HUES48 (cell line): ENCODE measurements at regions not wholly inside any gene's neighbourhood (a gene's known extent, or its start where the extent isn't known, plus 50 kb on each side); places are given as distances from the start of the nearest gene placed in this dataset.

Source experiments
- H3K27ac ChIP-seq: one replicate; pipeline ENCODE4 v1.7.0; 2013; ENCODE audit warnings: low read depth, low read length, inconsistent platforms
- H3K27me3 ChIP-seq: 2 replicates; pipeline ENCODE4 v1.6.1; 2013; ENCODE audit warnings: mild to moderate bottlenecking, low read length; ENCODE audit not compliant: control insufficient read depth, insufficient read depth
- H3K36me3 ChIP-seq: 2 replicates; pipeline ENCODE4 v1.6.1; 2013; ENCODE audit warnings: low read length; ENCODE audit not compliant: control insufficient read depth, insufficient read depth
- H3K4me1 ChIP-seq: 2 replicates; pipeline ENCODE4 v1.6.1; 2013; ENCODE audit warnings: mild to moderate bottlenecking, low read length; ENCODE audit not compliant: control insufficient read depth, insufficient read depth
- H3K4me3 ChIP-seq: 2 replicates; pipeline ENCODE4 v1.5.1; 2013; ENCODE audit warnings: mild to moderate bottlenecking, low read depth, low read length
- H3K9ac ChIP-seq: 2 replicates; pipeline ENCODE4 v1.6.1; 2013; ENCODE audit warnings: mild to moderate bottlenecking, low read depth, low read length, moderate library complexity
- H3K9me3 ChIP-seq: 2 replicates; pipeline ENCODE4 v1.6.1; 2013; ENCODE audit warnings: low read length; ENCODE audit not compliant: control insufficient read depth, insufficient read depth

- no peak overlapping the region for H3K4me3 ChIP-seq
These were observed 526.0 kb downstream of the ZNF608 start for GRCh38 chr5:124220418-124220817.

GRCh38 chr5:124212934-124213333 lies 533.5 kb downstream of the ZNF608 start:
- Histone ChIP-seq H3K27ac (no peak overlapping the region), H3K9ac (no peak overlapping the region), H3K27me3 (no peaks in the 10 kb centered on the region), H3K4me1 (no peaks in the 10 kb centered on the region), H3K9me3 (peaks cover 19% of the 10 kb centered on the region), H3K4me3 (no peak overlapping the region), H3K36me3 (no peaks in the 10 kb centered on the region)

More at GRCh38 chr5:124220418-124220817, 526.0 kb downstream of the ZNF608 start:
- Histone ChIP-seq H3K27me3 (no peaks in the 10 kb centered on the region), H3K4me1 (no peaks in the 10 kb centered on the region), H3K36me3 (no peaks in the 10 kb centered on the region), H3K9me3 (peaks cover 8% of the 10 kb centered on the region), H3K27ac (no peak overlapping the region), H3K9ac (no peak overlapping the region)

GRCh38 chr5:124210111-124210910 lies 536.1 kb downstream of the ZNF608 start:
- no peaks in the 10 kb centered on the region for H3K27me3 ChIP-seq
- no peaks in the 10 kb centered on the region for H3K36me3 ChIP-seq
- H3K9ac ChIP-seq = no peak overlapping the region
- no peaks in the 10 kb centered on the region for H3K4me1 ChIP-seq
- no peak overlapping the region for H3K27ac ChIP-seq
- no peak overlapping the region for H3K4me3 ChIP-seq
- H3K9me3 ChIP-seq = peaks cover 27% of the 10 kb centered on the region

GRCh38 chr5:124207118-124207517 lies 539.3 kb downstream of the ZNF608 start:
- H3K9ac ChIP-seq = no peak overlapping the region
- no peaks in the 10 kb centered on the region for H3K4me1 ChIP-seq
- no peak overlapping the region for H3K4me3 ChIP-seq
- H3K27ac ChIP-seq = no peak overlapping the region
- H3K36me3 ChIP-seq = no peaks in the 10 kb centered on the region
- H3K9me3 ChIP-seq = peaks cover 34% of the 10 kb centered on the region
- H3K27me3 ChIP-seq = no peaks in the 10 kb centered on the region

- Histone ChIP-seq H3K27ac (no peak overlapping the region), H3K36me3 (no peaks in the 10 kb centered on the region), H3K4me1 (no peaks in the 10 kb centered on the region), H3K9me3 (peaks cover 35% of the 10 kb centered on the region), H3K4me3 (no peak overlapping the region), H3K27me3 (no peaks in the 10 kb centered on the region), H3K9ac (no peak overlapping the region)
These were observed 539.9 kb downstream of the ZNF608 start for GRCh38 chr5:124206540-124206939.

- Histone ChIP-seq H3K9ac (no peak overlapping the region), H3K9me3 (peaks cover 39% of the 10 kb centered on the region), H3K4me1 (no peaks in the 10 kb centered on the region), H3K4me3 (no peak overlapping the region), H3K27me3 (no peaks in the 10 kb centered on the region), H3K36me3 (no peaks in the 10 kb centered on the region), H3K27ac (no peak overlapping the region)
These were observed 543.1 kb downstream of the ZNF608 start for GRCh38 chr5:124203303-124203702.

- Histone ChIP-seq H3K4me3 (no peak overlapping the region), H3K27ac (no peak overlapping the region), H3K27me3 (no peaks in the 10 kb centered on the region), H3K36me3 (no peaks in the 10 kb centered on the region), H3K9ac (no peak overlapping the region), H3K9me3 (peaks cover 32% of the 10 kb centered on the region), H3K4me1 (no peaks in the 10 kb centered on the region)
These were observed 546.1 kb downstream of the ZNF608 start for GRCh38 chr5:124200381-124200780.

- no peak overlapping the region for H3K27ac ChIP-seq
- no peaks in the 10 kb centered on the region for H3K27me3 ChIP-seq
- no peak overlapping the region for H3K4me3 ChIP-seq
- no peaks in the 10 kb centered on the region for H3K36me3 ChIP-seq
- H3K9ac ChIP-seq = no peak overlapping the region
- H3K4me1 ChIP-seq = no peaks in the 10 kb centered on the region
- peaks cover 31% of the 10 kb centered on the region for H3K9me3 ChIP-seq
These were observed 546.5 kb downstream of the ZNF608 start for GRCh38 chr5:124199893-124200292.

- Histone ChIP-seq H3K36me3 (no peaks in the 10 kb centered on the region), H3K9me3 (0 out of 2 replicates have a peak, but pooled peaks cover 4% of the 10 kb centered on the region), H3K27me3 (no peaks in the 10 kb centered on the region), H3K4me3 (no peak overlapping the region), H3K4me1 (no peaks in the 10 kb centered on the region), H3K27ac (no peak overlapping the region), H3K9ac (no peak overlapping the region)
These were observed 551.0 kb downstream of the ZNF608 start for GRCh38 chr5:124195411-124195810.

GRCh38 chr5:124194282-124194681 lies 552.2 kb downstream of the ZNF608 start:
- H3K36me3 ChIP-seq = no peaks in the 10 kb centered on the region

GRCh38 chr5:124193371-124193789 lies 553.1 kb downstream of the ZNF608 start:
- Histone ChIP-seq H3K4me1 (no peaks in the 10 kb centered on the region), H3K27me3 (no peaks in the 10 kb centered on the region), H3K36me3 (no peaks in the 10 kb centered on the region), H3K27ac (no peak overlapping the region), H3K9me3 (no peaks in the 10 kb centered on the region), H3K4me3 (no peak overlapping the region), H3K9ac (no peak overlapping the region)

More at GRCh38 chr5:124194282-124194681, 552.2 kb downstream of the ZNF608 start:
- Histone ChIP-seq H3K27ac (no peak overlapping the region), H3K4me1 (no peaks in the 10 kb centered on the region), H3K27me3 (no peaks in the 10 kb centered on the region), H3K4me3 (no peak overlapping the region), H3K9ac (no peak overlapping the region), H3K9me3 (0 out of 2 replicates have a peak, but pooled peaks cover 4% of the 10 kb centered on the region)
